ENCODE measurements at regions not wholly inside any gene's neighbourhood (a gene's known extent, or its start where the extent isn't known, plus 50 kb on each side); places are given as distances from the start of the nearest gene placed in this dataset.

DNA sequence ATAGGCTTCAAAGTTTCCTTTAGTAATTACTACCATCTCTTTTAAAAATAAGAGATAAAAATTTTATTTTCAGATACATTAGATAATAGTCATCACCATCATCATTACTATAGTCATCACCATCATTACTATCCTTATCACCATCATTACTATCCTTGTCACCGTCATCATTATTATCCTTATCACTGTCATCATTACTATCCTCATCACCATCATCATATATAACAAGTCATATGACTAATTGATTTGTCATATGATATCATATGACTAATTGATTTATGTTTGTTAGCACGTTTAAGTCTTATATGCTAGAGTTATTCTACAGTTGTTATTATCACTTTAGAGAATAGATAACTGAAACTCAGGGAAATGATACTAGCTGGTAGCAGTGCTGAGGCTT, 382.1 kb upstream of the CDH18 start:
- Histone ChIP-seq H3K27ac (ENCODE audit: low read depth in 1 of 2, low read length in 1 of 2) (no peak overlapping the region), H3K4me3 (no peak overlapping the region), H3K4me1 (ENCODE audit: control insufficient read depth in 5 of 5, insufficient read depth in 5 of 5, low read length in 5 of 5) (peaks cover 0 to 11% (median 0%) of the 10 kb centered on the region in 5 donors), H3K9me3 (ENCODE audit: control insufficient read depth in 4 of 4, insufficient read depth in 3 of 4, low read length in 3 of 4) (no peaks in the 10 kb centered on the region), H3K27me3 (ENCODE audit: control insufficient read depth in 3 of 3, insufficient read depth in 3 of 3, low read length in 2 of 3) (no peaks in the 10 kb centered on the region), H3K9ac (ENCODE audit: insufficient read depth in 1 of 2, low read length in 2 of 2) (no peak overlapping the region), H3K36me3 (ENCODE audit: control insufficient read depth in 4 of 4, insufficient read depth in 4 of 4, low read length in 4 of 4) (no peaks in the 10 kb centered on the region)
- DNase-seq: peak in 1 of 3 donors; percentile 9
- WGBS, 2 donors: 68 to 74% methylated on average over 2 of the region's 2 CpGs
- TF ChIP-seq, protein P1, sequence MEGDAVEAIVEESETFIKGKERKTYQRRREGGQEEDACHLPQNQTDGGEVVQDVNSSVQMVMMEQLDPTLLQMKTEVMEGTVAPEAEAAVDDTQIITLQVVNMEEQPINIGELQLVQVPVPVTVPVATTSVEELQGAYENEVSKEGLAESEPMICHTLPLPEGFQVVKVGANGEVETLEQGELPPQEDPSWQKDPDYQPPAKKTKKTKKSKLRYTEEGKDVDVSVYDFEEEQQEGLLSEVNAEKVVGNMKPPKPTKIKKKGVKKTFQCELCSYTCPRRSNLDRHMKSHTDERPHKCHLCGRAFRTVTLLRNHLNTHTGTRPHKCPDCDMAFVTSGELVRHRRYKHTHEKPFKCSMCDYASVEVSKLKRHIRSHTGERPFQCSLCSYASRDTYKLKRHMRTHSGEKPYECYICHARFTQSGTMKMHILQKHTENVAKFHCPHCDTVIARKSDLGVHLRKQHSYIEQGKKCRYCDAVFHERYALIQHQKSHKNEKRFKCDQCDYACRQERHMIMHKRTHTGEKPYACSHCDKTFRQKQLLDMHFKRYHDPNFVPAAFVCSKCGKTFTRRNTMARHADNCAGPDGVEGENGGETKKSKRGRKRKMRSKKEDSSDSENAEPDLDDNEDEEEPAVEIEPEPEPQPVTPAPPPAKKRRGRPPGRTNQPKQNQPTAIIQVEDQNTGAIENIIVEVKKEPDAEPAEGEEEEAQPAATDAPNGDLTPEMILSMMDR (IDR thresholded peaks at IDR 0.05; ENCODE audit: control extremely low read depth, extremely low read depth): no peak
- no peak for ATAC-seq (ENCODE audit: insufficient read depth, low FRiP score)

DNA sequence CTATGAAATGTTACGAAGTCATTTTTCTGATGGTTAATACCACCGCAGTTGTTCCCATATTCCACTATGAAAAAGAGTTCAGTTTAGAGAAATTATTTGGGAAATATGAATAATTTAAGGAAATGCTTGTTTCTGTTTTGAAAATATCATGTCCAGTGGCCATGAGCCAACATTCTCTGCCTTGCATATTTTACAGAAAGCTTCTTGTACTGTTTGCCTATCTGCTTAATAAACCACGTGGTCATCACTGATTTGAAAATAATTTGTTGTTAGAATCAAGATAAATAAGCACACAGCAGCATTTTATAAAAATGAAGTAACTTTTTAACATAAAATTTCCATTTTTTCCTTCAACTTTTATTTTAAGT, 381.5 kb upstream of the CDH18 start:
- H3K4me1 ChIP-seq (ENCODE audit: control insufficient read depth in 5 of 5, insufficient read depth in 5 of 5, low read length in 5 of 5): peaks cover 0 to 11% (median 0%) of the 10 kb centered on the region in 5 donors
- no peaks in the 10 kb centered on the region for H3K9me3 ChIP-seq (ENCODE audit: control insufficient read depth in 4 of 4, insufficient read depth in 3 of 4, low read length in 3 of 4)
- H3K9ac ChIP-seq (ENCODE audit: insufficient read depth in 1 of 2, low read length in 2 of 2): no peak overlapping the region
- TF ChIP-seq, protein P1 (IDR thresholded peaks at IDR 0.05; ENCODE audit: control extremely low read depth, extremely low read depth): no peak
- no peak for ATAC-seq (ENCODE audit: insufficient read depth, low FRiP score)
- no peak overlapping the region for H3K4me3 ChIP-seq
- H3K27ac ChIP-seq (ENCODE audit: low read depth in 1 of 2, low read length in 1 of 2): no peak overlapping the region
- H3K27me3 ChIP-seq (ENCODE audit: control insufficient read depth in 3 of 3, insufficient read depth in 3 of 3, low read length in 2 of 3): no peaks in the 10 kb centered on the region
- H3K36me3 ChIP-seq (ENCODE audit: control insufficient read depth in 4 of 4, insufficient read depth in 4 of 4, low read length in 4 of 4): no peaks in the 10 kb centered on the region
- peak; percentile 15 to 64 (median 46) for DNase-seq
- 69 to 73% methylated on average over 3 of the region's 3 CpGs for WGBS, 2 donors

DNA sequence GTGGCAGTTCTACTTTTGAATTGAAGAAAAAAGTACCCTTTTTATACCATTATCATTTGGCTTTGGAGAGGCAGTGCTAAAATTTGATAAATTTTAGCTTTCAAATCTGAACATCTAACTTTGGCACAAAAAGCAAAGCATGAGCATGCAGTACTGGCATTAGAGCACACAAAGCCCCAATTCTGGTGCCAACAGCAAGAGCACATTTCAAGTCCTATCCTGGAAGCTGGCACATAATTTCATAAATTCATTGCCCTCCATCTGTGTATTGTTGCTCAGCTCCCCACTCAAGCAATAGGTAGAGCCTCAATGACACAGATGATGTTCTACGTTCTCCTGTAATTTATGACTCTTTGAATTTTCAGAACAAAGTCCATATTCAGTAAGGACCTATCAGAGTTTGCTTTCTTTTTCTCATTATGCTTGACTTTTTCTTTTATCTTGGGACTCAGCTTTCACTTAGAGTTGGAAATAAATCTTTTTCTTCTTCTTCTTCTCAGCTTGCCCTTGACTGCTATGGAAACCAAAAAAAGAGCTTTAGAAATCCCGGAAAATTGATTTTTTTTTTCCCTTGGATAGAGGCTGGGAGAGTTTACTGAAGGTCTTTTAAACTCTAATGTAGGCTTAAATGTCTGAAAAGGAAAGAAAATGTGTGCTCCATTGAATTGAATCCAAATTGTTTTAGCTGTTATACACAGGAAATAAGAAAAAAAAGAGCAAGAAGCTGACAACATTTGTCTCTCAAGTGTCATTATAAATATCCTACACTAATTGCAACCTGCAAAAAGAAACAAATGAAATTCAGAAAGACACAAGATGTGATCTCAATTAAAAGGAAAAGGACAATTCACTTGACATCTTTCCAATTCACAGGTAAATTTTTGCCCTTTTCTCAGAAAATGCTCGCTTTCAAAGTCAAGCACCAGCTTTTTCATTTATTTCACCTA, 380.8 kb upstream of the CDH18 start:
- H3K9ac ChIP-seq (ENCODE audit: insufficient read depth in 1 of 2, low read length in 2 of 2): no peak overlapping the region
- TF ChIP-seq, protein P1 (IDR thresholded peaks at IDR 0.05; ENCODE audit: control extremely low read depth, extremely low read depth): no peak
- peaks cover 0 to 11% (median 0%) of the 10 kb centered on the region in 5 donors for H3K4me1 ChIP-seq (ENCODE audit: control insufficient read depth in 5 of 5, insufficient read depth in 5 of 5, low read length in 5 of 5)
- no peaks in the 10 kb centered on the region for H3K9me3 ChIP-seq (ENCODE audit: control insufficient read depth in 4 of 4, insufficient read depth in 3 of 4, low read length in 3 of 4)
- no peaks in the 10 kb centered on the region for H3K27me3 ChIP-seq (ENCODE audit: control insufficient read depth in 3 of 3, insufficient read depth in 3 of 3, low read length in 2 of 3)
- no peak overlapping the region for H3K4me3 ChIP-seq
- ATAC-seq (ENCODE audit: insufficient read depth, low FRiP score): no peak
- H3K36me3 ChIP-seq (ENCODE audit: control insufficient read depth in 4 of 4, insufficient read depth in 4 of 4, low read length in 4 of 4): no peaks in the 10 kb centered on the region
- 74 to 82% methylated on average over 3 of the region's 3 CpGs for WGBS, 2 donors
- DNase-seq: peak in 2 of 3 donors; percentile 21 to 30
- no peak overlapping the region for H3K27ac ChIP-seq (ENCODE audit: low read depth in 1 of 2, low read length in 1 of 2)

Measured in lung (tissue), 11 donors.